ENCODE measurements at regions not wholly inside any gene's neighbourhood (a gene's known extent, or its start where the extent isn't known, plus 50 kb on each side); places are given as distances from the start of the nearest gene placed in this dataset.
A peak's percentile ranks its signal among the peaks of the same experiment; 100 is the strongest.

DNA sequence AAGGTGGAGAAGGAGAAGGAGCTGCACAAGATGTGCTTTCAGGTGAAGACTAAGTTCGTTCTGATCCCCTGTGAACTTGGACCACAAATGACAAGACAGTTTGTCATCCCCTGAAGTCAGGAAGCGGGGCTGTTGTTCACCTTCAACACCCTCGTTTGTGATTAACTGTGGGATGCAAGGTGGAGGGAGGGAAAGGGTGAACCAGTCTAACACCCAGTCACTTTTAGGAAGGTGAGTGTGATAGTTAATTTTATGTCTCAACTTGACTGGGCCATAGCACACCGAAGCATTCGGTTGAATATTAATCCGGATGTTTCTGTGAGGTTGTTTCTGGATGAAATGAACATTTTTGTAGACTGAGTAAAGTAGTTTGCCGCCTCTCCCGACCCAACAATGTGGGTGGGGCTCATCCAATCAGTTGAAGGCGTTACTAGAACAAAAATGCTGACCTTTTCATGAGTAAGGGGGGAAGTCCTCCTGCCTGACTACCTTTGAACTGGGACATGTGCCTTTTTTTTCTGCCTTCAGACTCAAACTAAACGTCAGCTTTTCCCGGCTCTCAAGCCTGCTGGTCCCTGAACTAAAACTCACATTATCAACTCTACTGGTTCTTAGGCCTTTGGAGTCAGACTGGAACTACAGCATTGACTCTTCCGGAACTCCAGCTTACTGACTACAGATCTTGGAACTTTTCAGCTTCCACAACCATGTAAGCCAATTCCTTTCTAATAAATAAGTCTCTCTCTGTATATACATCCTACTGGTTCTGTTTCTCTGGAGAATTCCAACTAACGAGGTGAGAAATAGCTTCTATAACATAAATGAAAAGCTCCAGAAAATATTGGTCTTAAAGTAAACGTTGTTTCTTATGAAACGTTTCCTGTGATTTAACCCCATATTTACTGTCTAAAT lies 264.0 kb upstream of the SLITRK3 start:
- Mint-ChIP-seq H3K27ac (ENCODE audit: unreplicated experiment) (no peak overlapping the region), H3K27me3 (ENCODE audit: insufficient read depth, unreplicated experiment) (no peaks in the 10 kb centered on the region), H3K4me1 (ENCODE audit: low read depth, unreplicated experiment) (no peaks in the 10 kb centered on the region), H3K4me3 (ENCODE audit: unreplicated experiment) (peak overlapping the region; percentile 58), H3K36me3 (ENCODE audit: insufficient read depth, unreplicated experiment) (no peaks in the 10 kb centered on the region), H3K9me3 (ENCODE audit: unreplicated experiment) (no peaks in the 10 kb centered on the region)
- TSS peak; percentile 81 for BruUV-seq (replicated peaks)
- POLR2A ChIA-PET = no interaction called here
- intact Hi-C loops (cut with micrococcal nuclease; ENCODE audit: unreplicated experiment) = no loop called here
- Histone ChIP-seq H3K36me3 (ENCODE audit: control insufficient read depth, insufficient read depth, low read length) (no peaks in the 10 kb centered on the region), H3K4me1 (no peaks in the 10 kb centered on the region), H3K27me3 (replicated peaks; ENCODE audit: control insufficient read depth, insufficient read depth, low read length) (no peaks in the 10 kb centered on the region), H3K4me3 (ENCODE audit: low read depth, low read length) (no peak overlapping the region; the same call in 1 of the 2 replicates), H3K9me3 (no peaks in the 10 kb centered on the region)
- peak in 1 of 2 experiments; percentile 34 for DNase-seq
- TF ChIP-seq, protein P1, sequence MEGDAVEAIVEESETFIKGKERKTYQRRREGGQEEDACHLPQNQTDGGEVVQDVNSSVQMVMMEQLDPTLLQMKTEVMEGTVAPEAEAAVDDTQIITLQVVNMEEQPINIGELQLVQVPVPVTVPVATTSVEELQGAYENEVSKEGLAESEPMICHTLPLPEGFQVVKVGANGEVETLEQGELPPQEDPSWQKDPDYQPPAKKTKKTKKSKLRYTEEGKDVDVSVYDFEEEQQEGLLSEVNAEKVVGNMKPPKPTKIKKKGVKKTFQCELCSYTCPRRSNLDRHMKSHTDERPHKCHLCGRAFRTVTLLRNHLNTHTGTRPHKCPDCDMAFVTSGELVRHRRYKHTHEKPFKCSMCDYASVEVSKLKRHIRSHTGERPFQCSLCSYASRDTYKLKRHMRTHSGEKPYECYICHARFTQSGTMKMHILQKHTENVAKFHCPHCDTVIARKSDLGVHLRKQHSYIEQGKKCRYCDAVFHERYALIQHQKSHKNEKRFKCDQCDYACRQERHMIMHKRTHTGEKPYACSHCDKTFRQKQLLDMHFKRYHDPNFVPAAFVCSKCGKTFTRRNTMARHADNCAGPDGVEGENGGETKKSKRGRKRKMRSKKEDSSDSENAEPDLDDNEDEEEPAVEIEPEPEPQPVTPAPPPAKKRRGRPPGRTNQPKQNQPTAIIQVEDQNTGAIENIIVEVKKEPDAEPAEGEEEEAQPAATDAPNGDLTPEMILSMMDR (IDR thresholded peaks at IDR 0.05; ENCODE audit: insufficient read depth in 1 of 2, low read depth in 1 of 2, low read length in 1 of 2, severe bottlenecking in 1 of 2, unreplicated experiment in 1 of 2) = no peak
- CTCF ChIA-PET = no interaction called here

DNA sequence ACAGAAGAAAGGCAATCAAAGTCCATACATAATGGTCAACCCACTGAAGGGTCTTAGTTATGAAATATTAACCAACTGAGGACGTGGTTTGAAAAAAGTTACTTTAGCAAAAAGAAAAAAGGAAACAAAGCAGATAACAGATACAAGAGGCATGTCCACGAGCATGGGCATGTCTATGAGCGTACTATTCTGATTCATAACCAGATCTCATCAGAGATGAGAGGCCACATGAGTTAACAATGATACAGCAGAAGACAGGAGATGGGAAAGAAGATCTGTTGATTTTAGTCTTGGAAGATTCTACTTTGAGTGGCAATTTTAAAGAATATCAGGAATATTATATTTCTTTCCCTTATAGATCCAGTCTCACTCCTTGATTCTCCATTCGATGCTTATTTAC lies 262.9 kb upstream of the SLITRK3 start:
- Histone ChIP-seq H3K36me3 (ENCODE audit: control insufficient read depth, insufficient read depth, low read length) (no peaks in the 10 kb centered on the region), H3K9me3 (no peaks in the 10 kb centered on the region), H3K4me1 (no peaks in the 10 kb centered on the region), H3K4me3 (ENCODE audit: low read depth, low read length) (no peak overlapping the region), H3K27me3 (replicated peaks; ENCODE audit: control insufficient read depth, insufficient read depth, low read length) (no peaks in the 10 kb centered on the region)
- H3K4me3 Mint-ChIP-seq (ENCODE audit: unreplicated experiment) = no peak overlapping the region
- no peak for DNase-seq
- no peaks in the 10 kb centered on the region for H3K27me3 Mint-ChIP-seq (ENCODE audit: insufficient read depth, unreplicated experiment)
- intact Hi-C loops (cut with micrococcal nuclease; ENCODE audit: unreplicated experiment) = no loop called here
- no TSS peak for BruUV-seq (replicated peaks)
- no peaks in the 10 kb centered on the region for H3K4me1 Mint-ChIP-seq (ENCODE audit: low read depth, unreplicated experiment)
- H3K9me3 Mint-ChIP-seq (ENCODE audit: unreplicated experiment) = no peaks in the 10 kb centered on the region
- ChIA-PET POLR2A (no interaction called here), CTCF (no interaction called here)
- H3K27ac Mint-ChIP-seq (ENCODE audit: unreplicated experiment) = no peak overlapping the region
- TF ChIP-seq, protein P1 (IDR thresholded peaks at IDR 0.05; ENCODE audit: insufficient read depth in 1 of 2, low read depth in 1 of 2, low read length in 1 of 2, severe bottlenecking in 1 of 2, unreplicated experiment in 1 of 2) = no peak
- H3K36me3 Mint-ChIP-seq (ENCODE audit: insufficient read depth, unreplicated experiment) = no peaks in the 10 kb centered on the region

DNA sequence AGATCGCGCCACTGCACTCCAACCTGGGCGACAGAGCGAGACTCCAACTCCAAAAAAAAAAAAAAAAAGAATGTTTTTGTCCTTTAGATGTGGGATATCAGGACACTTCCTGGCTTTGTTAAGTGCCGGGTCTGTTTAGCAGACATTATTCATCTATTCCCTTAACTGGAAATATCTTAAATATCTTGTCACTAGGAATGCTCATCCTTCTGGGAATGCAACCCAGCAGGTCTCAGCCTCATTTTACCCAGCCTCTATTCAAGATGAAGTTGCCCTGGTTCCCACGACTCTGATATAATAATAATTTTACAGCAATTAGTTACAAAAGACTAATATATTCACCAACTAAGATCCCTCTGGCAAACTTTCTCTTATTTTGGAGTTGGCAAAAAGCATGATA lies 260.9 kb upstream of the SLITRK3 start:
- no TSS peak for BruUV-seq (replicated peaks)
- H3K27ac Mint-ChIP-seq (ENCODE audit: unreplicated experiment) = no peak overlapping the region
- H3K4me3 Mint-ChIP-seq (ENCODE audit: unreplicated experiment) = no peak overlapping the region
- no peaks in the 10 kb centered on the region for H3K36me3 Mint-ChIP-seq (ENCODE audit: insufficient read depth, unreplicated experiment)
- H3K4me1 Mint-ChIP-seq (ENCODE audit: low read depth, unreplicated experiment) = no peaks in the 10 kb centered on the region
- Histone ChIP-seq H3K27me3 (replicated peaks; ENCODE audit: control insufficient read depth, insufficient read depth, low read length) (no peaks in the 10 kb centered on the region), H3K4me3 (ENCODE audit: low read depth, low read length) (no peak overlapping the region), H3K4me1 (no peaks in the 10 kb centered on the region), H3K36me3 (ENCODE audit: control insufficient read depth, insufficient read depth, low read length) (no peaks in the 10 kb centered on the region), H3K9me3 (no peaks in the 10 kb centered on the region)
- no peaks in the 10 kb centered on the region for H3K27me3 Mint-ChIP-seq (ENCODE audit: insufficient read depth, unreplicated experiment)
- ChIA-PET CTCF (no interaction called here), POLR2A (no interaction called here)
- TF ChIP-seq, protein P1 (IDR thresholded peaks at IDR 0.05; ENCODE audit: insufficient read depth in 1 of 2, low read depth in 1 of 2, low read length in 1 of 2, severe bottlenecking in 1 of 2, unreplicated experiment in 1 of 2) = no peak
- intact Hi-C loops (cut with micrococcal nuclease; ENCODE audit: unreplicated experiment) = no loop called here
- H3K9me3 Mint-ChIP-seq (ENCODE audit: unreplicated experiment) = no peaks in the 10 kb centered on the region
- no peak for DNase-seq
